HPDE6-E6E7 (cell line): ENCODE measurements at regions not wholly inside any gene's neighbourhood (a gene's known extent, or its start where the extent isn't known, plus 50 kb on each side); places are given as distances from the start of the nearest gene placed in this dataset.
"Not testable (repeated sequence)": the region's sequence is repeated elsewhere in the genome, so short reads cannot be mapped to it uniquely, and the experiment has no call there.

Source experiments
- DNase-seq: peaks from one replicate; pipeline ENCODE4 v3.0.0; 2011; ENCODE audit warnings: missing footprints; ENCODE audit errors: extremely low spot score

DNA sequence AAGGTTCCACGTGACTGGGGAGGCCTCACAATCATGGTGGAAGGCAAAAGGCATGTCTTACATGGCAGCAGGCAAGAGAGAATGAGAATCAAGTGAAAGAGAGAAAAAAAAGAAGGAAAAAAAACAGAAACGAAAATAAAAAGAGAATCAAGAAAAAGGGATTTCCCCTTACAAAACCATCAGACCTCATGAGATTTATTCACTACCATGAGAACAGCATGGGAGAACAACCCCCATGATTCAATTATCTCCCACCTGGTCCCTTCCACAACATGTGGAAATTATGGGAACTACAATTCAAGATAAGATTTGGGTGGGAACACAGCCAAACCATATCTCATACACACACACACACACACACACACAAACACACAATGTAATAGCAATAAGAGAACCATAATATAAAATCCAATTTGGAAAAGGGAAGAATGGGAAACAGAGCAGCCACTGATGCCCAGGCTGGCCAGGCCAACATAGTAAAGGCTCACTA lies 90.6 kb upstream of the C1QTNF7 start:
- not testable (repeated sequence) for DNase-seq

DNA sequence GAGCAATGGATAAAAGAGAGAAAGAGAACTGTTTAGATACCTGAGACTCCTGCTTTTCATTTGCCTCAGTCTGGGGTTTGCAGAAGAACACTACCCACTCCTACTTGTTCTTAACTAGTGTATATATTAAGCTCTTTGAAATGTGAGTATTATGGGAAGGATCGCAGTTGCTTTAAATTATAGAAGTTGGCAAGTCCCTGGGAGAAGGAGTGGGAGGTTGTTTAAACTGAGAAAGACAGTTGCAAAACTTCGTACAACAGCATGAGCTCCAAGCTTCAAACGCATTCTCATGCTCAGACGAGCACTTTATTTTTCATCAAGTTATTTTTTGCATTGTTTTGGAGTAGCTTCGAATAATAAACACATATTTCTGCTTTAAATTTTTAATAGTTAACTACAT lies 88.1 kb upstream of the C1QTNF7 start:
- DNase-seq, result no peak

DNA sequence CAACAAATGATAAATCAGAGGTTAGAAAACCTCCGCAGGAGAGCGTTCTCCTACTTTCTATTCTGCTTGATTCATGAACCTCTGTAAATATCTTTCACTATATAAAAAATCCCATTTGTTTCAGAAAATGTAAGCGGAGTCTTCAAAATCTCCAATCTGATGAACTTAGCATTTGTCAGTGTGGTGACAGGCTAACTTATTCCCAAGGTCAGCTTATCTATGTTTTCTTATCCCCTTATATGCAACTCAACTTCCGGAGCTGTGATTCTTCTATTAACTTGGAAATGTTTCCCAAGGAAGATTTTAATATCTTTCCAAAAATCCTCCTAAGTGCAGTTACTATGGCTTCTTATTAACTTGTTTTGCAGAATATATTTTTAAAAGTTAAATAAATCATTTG lies 87.5 kb upstream of the C1QTNF7 start:
- no peak for DNase-seq

DNA sequence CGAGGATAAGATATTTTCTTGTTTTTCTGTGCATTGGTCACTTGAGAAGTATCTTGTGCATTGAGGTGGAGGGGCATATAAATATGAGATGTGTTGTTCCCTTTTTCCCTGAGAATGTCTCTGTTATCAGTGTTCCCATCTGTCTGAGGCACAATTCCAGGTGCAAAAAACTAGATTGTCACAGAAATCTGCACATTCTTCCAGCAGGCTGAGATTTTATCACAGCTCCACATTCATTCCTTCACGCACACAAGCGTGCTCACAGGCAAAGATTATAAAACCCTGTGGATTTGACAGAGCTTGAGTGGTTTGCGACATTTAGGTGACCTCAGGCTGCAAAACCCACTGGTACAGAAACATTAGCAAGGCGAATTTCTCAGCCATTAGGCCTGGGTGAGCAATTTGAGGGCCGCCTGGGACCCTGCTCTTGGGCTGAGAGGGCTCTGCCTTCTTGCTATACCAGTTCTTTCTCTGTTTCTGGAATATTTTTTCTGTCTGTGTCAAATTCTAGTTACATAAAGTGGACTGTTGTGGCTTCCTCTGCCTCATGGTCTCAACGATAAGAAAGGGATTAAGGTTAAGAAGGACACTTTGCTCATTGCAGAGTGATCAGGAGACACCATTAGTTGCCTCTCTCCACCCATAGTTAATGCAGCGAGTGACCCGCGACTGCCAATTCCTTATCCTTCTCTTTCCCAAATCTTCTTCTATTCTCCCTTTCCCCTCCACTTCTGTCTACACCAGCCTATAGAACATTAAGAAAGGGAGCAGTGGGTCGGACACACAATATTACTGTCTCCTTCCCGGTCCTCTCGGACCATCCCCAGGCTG lies 86.7 kb upstream of the C1QTNF7 start:
- no peak for DNase-seq

DNA sequence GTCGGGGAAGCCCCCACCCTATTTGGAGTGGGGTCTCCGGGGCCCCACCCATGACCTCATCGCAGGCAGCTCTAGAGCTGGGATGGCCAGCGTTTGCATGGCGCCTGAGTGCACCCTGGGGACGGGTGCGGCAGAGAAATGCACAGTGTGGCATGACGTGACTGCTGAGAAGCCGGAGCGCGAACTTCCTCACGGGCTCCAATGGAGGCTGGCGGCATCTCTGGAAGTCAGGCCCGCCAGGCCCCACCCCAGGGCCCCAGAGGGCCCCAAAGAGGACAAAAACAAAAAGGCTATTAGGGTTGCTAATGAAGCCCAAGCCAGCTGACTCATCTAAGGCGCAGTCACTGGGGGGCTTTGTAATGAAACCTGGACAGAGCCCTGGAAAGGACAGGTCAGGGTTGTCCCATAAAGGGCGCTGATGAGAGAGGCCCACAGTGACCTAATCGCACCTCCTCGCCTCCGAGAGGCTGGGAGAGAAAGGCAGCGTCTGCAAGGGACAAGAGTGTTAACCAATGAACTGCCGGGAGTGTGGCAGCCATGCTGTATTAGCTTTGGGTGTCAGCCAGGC lies 86.0 kb upstream of the C1QTNF7 start:
- no peak for DNase-seq

DNA sequence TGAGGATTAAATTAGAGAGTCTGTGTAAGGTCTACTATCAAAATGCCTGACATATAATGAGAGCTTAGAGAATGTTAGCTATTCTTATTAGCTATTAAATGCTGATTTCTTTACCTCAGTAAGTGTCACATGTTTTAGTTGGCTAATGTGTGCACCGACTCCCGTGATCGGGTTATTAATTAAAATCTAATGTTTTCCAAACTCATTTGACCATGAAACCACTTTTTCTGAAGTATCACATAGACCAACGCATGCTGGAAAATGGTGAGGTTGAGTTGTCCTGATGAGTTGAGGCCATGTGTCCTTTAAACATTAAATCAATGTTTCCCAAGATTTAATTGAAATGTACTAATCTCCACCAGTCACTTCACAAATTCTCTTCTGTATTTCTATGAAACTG lies 84.8 kb upstream of the C1QTNF7 start:
- no peak for DNase-seq

DNA sequence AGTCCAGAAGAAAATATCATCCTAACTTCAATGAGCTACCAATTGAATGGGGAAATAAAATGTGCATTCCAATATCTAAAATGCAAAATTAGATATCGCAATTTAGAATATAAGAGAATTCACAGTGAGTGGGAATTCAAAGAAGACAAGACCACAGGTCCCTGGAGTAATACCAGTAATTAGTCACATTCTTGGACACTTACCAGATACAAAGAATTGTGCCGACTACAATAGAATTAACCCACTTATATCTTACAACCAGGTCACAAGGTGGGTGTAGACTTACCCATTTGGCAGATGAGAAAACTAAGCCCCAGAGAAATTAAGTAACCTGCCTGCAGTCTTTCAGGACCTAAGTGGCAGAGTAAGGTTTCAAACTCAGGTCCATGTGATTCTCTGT lies 84.3 kb upstream of the C1QTNF7 start:
- DNase-seq, result no peak

DNA sequence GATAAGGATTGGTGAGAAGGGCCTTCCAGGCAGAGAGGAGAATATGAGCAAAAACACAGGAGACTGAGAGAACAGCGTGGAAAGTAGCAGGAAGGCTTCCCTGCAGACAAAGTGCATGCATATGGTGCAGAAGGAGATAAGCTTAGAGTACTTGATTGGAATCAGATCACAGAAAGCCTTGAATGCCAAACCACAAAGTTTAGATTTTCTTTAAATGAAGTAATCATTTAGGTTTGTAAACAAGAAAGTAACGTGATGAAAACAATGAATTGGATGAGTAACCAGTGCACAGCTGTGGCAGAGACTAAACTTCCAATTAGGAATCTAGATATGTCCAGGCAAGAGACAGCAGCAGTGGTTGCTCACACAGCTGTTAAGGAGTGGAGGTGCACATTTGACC lies 83.8 kb upstream of the C1QTNF7 start:
- no peak for DNase-seq

DNA sequence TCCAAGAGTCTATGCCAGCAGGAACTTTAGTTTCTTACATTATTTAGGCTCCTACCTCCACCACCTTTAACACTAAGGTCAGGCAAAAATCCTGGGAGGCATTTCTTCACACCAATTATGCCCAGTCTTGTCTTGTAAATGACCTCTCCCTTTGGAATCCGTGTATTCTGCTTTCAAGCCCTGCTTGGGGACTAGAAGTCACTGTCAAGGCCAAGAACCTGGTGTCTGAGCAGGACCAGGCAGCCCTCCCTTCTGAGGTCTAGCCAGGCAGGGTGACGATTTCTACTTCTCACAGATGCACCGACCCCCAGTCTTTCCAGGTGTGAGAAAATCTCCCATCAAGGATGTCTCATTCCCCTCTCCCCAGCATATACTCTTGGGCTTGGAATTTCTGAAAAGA lies 82.7 kb upstream of the C1QTNF7 start:
- no peak for DNase-seq

DNA sequence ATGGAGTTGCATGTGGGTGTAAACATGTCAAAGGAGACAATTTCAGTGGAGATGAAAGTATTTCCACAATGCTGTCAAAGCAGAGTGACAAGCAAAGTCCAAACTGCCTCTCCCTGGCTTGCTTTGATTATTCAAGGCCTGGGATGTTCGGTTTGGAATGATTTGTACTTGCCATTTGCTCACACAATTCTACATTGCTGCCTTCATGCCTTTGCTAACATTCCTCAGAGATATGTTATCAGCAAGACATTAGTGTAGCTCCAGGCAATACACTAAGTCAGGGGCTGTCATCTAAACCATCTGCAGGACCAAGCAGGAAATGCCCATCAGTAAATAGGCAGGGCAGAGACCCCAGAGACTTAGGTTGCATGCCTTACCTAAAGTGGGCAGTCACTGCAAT lies 79.6 kb upstream of the C1QTNF7 start:
- no peak for DNase-seq

DNA sequence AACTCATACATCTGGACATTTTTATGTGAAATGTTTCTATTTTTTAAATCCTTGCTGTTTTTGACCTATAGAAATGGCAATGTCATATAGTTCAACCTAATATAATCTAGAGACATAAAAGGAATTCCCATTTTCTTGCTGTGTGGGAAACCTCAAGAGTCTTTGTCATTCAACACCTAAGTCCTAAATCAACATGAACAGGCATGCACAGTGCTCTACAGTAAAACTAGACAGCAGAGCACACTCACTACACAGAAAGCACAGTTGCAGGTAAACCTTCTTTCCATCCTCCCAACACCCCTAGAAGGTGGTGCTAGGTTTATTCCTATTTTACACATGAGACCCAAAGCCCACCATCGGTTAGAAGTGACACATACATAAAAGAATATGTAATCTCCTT lies 79.1 kb upstream of the C1QTNF7 start:
- DNase-seq, result no peak

DNA sequence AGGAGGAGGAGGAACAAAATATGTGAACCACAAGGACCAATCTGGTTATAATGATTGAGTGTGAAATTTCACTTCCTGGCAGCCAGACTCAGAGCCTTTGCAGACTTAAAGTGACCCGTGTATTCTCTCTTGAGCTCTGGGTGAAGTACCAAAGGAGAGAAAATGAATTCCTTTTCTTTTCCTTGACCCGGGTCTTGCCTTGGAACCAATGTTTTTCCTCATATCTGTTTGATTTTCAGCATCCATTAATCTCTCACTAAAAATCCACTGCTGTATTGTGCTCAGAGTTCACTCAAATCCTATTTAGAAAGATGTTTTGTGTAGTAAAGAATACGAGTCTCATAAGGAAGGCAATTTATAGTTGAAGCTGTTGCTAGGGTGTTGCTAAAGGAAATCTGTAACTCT lies 78.3 kb upstream of the C1QTNF7 start:
- no peak for DNase-seq

DNA sequence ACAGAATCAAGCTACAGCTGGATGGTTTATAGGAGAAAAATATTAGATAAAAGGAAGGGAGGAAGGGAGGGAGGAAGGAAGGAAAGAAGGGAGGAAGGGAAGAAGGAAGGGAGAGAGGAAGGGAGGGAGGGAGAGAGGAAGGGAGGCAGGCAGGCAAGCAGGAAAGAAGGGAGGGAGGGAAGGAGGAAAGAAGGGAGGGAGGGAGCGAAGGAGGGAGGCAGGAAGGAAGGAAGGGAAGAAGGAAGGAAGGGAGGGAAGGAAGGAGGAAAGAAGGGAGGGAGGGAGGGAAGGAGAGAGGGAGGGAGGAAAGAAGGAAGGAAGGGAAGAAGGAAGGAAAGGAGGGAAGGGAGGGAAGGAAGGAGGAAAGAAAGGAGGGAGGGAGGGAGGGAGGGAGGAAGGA lies 77.9 kb upstream of the C1QTNF7 start:
- no peak for DNase-seq

DNA sequence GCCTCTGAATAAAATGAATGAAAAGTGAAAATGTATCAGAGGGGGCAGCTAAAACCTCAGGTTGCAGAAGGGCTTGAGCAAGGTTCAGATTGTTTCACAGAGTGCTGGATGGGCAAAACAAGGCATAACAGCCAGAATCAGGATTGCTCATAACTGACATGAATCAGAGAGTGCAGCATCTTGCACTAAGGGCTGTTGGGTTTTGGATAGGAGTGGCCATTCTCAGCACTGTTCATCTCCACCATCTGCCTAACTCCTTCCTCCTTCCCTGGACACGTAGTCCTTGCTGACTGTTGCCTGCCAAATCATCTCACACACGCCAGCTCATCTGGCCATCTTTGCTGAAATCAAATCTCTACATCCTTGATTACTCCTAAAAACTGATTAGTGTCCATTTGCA lies 75.3 kb upstream of the C1QTNF7 start:
- no peak for DNase-seq

DNA sequence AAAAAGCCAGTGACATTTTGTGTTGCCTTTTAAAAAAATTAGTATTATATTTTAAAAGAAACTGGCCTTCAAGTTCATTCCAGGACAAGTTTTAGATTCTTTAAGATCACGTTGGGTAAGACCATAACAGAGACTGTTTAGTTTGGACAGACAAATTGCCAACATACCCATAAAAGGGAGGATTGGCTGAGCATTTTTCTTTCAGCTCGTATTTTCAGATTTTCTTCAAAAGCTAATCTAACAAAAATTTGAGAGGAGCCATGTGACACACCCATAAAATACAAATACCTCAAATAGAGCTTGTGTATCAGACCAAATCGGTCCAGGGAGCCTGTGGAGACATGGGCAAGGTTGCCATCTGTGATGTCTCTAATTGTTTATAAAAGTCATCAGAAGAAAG lies 74.6 kb upstream of the C1QTNF7 start:
- no peak for DNase-seq

DNA sequence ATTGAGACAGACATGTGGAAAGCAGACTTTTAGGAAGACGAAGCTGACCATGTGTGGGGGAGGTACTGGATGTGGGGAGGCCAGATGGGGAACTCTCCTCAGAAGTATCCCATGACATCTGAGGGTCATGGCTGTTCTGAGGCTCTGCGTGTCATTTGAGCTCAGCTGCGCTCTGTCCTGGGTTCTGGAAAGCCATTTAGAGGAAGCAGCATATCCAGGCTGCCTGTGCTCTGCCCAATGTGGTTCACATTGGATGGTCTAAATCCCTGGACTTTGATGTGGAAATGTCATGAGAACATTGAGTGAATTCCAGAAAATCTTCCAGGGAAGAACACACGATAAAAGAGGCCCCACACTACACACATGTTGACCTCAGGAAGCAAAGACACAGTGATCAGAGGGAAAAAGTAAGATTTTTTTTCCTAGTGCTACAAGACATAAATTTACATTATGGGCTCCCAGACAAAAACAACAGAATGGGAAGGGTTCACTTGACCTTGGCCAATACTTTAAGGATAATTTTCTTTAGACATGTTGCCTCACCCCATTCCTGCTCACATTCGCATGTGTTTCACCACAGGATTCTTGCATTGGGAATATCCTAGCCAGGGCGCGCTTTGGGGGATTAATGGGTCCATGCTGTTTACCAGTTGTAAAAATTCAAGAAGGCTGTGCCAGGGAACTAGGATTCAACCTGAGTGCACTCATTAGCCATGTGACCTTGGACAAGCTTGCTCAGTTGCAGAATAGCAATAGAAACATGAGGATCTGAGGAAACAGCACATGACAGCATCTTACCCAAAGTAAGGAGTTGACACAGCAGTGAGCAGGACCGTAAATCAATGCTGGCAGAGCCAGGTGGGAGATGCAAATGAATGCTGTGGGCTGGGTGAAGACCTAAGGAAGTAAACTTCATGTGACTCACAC lies 73.2 kb upstream of the C1QTNF7 start:
- DNase-seq, result no peak

DNA sequence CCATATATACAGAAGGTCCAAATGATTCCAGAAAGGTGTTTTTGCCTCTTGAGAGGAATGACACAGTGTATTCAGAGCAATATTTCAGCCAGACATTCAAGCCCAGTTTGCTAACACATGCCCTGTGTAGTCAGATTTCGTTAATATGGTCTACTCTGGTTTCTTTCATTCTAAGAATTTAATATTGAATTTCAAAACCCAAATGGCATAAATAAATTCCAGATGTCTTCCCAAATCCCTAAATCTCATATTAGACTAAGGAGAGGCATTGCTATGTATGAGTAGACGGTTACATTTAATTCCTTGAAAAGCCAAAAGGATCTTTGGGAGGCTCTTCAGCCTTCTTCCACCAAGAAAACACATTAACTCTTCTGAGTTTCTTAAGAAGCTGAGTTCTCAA lies 66.3 kb upstream of the C1QTNF7 start:
- DNase-seq, result no peak

DNA sequence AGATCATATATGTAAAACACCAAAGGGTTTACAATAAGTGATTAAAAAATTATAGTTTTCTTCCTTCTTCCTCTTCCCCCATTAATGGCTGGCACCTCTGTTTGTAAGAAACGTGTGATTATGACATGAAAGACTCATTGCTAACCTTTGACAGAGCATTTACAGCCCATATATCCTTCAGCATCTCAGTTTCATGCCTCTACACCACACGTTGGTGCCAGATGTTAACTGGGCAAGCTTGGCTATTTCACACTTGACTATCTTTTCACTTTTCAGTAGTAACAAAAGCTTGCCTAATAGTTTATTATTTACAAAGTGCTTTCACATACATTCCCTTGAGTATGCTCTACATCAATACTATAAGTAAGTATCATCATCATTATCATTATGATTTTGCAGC lies 65.3 kb upstream of the C1QTNF7 start:
- DNase-seq, result no peak

DNA sequence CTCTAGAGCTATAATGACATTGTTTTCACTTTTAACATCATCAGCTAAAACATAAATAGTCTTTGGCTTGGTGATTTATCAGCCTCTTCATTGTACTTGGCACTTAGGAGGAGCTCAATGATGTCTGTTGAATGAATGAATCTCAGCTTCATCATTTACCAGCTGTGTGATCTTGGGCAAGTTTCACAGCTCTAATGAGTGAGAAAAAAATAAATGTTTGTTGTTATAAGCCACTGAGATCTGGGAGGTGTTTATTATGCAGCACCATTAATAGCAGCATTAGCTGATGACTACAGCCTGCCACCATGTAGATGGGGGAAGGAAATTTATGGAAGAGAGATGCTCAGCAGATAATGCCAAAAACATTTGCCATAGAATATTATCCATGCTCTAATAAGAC lies 63.6 kb upstream of the C1QTNF7 start:
- no peak for DNase-seq

DNA sequence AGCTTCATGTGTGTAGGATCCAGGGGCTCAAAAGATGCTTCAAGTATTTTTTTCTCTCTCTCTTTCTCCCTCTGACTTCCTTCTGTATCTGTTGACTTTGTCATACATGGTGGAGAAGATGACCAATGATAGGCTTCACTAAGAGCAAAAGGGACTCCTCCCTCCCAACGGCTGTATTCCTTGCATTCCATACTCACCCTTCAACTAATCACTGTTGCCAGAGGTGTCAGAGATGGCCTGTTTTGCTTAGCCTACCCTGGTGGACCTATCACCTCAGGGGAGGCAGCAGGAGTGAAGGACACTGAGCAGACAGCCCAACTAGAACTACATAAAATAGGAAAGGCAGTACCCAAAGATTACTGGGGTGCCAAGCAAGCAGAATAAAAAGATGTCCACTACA lies 62.2 kb upstream of the C1QTNF7 start:
- DNase-seq, result no peak

DNA sequence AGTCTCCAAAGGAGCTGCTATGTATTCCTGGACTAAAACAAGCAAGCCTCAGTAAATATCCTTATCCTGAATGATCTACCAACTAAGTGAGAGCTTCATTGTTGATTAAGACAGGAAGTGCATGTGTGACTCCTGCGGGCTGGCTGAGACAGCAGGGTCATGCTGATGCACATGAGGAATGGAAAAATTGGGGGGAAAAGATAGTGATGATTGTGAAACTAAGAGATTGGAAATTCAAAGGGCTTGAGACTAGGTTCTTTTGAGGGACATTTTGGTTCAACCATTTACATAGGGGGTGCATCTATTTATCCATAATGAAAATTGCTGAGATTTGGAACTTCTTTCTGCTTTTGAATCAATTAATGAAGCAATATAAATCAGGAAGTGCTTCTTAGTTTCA lies 61.1 kb upstream of the C1QTNF7 start:
- no peak for DNase-seq

DNA sequence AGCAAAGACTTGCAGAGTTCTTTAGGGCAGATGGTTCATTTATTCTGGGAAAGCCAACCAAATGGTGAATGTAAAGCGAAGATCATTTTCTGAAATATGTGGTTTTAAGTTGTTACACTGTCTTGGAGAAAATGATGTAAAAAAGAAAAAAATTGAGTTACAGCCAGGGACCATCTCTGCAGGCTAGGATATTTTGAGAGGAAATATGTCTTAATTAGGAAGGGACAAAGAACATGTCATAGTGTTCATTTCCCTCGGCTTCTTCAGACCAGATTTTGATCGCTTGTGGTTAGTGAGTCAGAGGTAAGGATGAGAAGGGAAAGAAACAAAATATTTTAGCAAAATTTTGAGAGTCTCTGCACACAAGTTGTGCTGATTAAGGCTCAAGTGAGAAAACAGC lies 59.0 kb upstream of the C1QTNF7 start:
- DNase-seq, result no peak

DNA sequence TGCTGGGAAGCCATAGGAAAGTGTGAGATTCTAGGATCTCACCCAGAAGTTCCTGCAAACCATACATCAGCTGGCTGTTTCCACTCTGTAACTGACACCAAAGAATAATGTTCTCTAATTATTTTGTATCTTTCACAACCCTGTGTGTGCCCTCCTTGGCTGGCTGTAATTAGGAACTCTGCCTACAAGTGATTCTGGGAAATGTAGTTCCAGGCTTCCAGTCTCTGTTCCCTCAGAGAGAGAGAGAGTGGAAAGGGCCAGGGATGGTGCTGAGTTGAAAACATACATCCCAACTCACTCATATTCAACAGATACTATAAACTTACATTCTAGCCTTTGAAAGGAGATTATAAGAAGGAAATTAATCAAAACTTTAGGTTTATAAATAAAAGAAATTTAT lies 57.5 kb upstream of the C1QTNF7 start:
- DNase-seq, result no peak
